T-helper 1 cell treated with Interleukin-12 subunit alpha and Interleukin-12 subunit beta and Interleukin-4 antibody, amounts not matched to agents 30 μg/mL and 1 μg/mL, for 36 hours (primary cell): ENCODE measurements at regions not wholly inside any gene's neighbourhood (a gene's known extent, or its start where the extent isn't known, plus 50 kb on each side); places are given as distances from the start of the nearest gene placed in this dataset.

Experiments
- H3K27ac Mint-ChIP-seq: one replicate; pipeline ENCODE4 v1.8.0; 2021; ENCODE audit warnings: mild to moderate bottlenecking, mixed read lengths
- H3K27me3 Mint-ChIP-seq: one replicate; pipeline ENCODE4 v1.8.0; 2021; ENCODE audit warnings: low read depth, mixed read lengths
- H3K36me3 Mint-ChIP-seq: one replicate; pipeline ENCODE4 v1.8.0; 2021; ENCODE audit warnings: low read depth, mixed read lengths
- H3K4me1 Mint-ChIP-seq: one replicate; pipeline ENCODE4 v1.8.0; 2021; ENCODE audit warnings: low read depth, mixed read lengths
- H3K4me3 Mint-ChIP-seq: one replicate; pipeline ENCODE4 v1.8.0; 2021; ENCODE audit warnings: mild to moderate bottlenecking, moderate library complexity, mixed read lengths
- H3K9me3 Mint-ChIP-seq: one replicate; pipeline ENCODE4 v1.8.0; 2021; ENCODE audit warnings: mixed read lengths

GRCh38 chr12:91511795-91512420 lies 329.3 kb upstream of the DCN start:
- no peaks in the 10 kb centered on the region for H3K4me1 Mint-ChIP-seq
- no peaks in the 10 kb centered on the region for H3K36me3 Mint-ChIP-seq
- no peak overlapping the region for H3K4me3 Mint-ChIP-seq
- no peak overlapping the region for H3K27ac Mint-ChIP-seq
- H3K9me3 Mint-ChIP-seq, result no peaks in the 10 kb centered on the region
- no peaks in the 10 kb centered on the region for H3K27me3 Mint-ChIP-seq

DNA sequence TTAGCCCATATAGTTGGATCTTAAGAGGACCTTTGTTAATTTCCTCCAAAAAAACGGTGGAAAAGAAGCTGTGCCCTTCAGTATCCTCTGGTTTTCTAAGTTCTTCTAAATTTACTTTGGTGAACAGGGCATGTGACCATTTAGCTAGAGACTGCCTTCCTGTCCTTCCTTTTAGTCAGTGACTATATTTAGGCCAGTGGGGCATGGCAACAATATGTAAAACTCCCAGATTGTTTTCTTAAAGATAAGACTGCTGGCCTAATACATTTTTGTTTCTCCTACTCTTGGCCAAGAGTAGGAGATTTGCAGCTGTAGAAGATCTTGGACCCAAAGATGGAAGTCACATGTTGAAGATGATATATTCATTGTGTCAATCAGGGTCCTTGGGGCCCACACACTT lies 325.1 kb upstream of the DCN start:
- H3K27ac Mint-ChIP-seq, result no peak overlapping the region
- H3K27me3 Mint-ChIP-seq, result no peaks in the 10 kb centered on the region
- no peak overlapping the region for H3K4me3 Mint-ChIP-seq
- no peaks in the 10 kb centered on the region for H3K4me1 Mint-ChIP-seq
- H3K9me3 Mint-ChIP-seq, result no peaks in the 10 kb centered on the region
- no peaks in the 10 kb centered on the region for H3K36me3 Mint-ChIP-seq

- no peaks in the 10 kb centered on the region for H3K9me3 Mint-ChIP-seq
- H3K4me1 Mint-ChIP-seq, result no peaks in the 10 kb centered on the region
- no peak overlapping the region for H3K27ac Mint-ChIP-seq
- H3K36me3 Mint-ChIP-seq, result no peaks in the 10 kb centered on the region
- no peaks in the 10 kb centered on the region for H3K27me3 Mint-ChIP-seq
- no peak overlapping the region for H3K4me3 Mint-ChIP-seq
Measured at GRCh38 chr12:91506452-91506851, 323.8 kb upstream of the DCN start.

DNA sequence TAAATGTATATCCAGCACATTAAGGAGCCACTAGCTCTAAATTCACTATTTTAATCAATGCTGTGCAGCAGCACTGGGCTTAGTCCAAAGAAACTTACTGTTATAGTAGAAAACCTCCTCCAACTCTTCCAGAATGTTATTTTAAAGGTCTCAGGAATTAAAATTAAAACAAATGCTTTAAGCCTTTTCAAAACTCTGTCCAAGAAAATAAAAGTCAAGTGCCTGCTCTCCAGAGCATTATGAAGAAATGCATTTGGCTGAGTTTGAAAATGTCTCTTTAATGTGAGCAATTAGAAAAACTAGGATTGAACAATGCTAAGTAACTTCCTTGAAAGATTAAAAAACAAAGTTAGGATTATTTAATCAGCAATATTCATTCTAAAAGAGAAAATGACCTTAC lies 322.4 kb upstream of the DCN start:
- Mint-ChIP-seq H3K27me3 (no peaks in the 10 kb centered on the region), H3K27ac (no peak overlapping the region), H3K4me3 (no peak overlapping the region), H3K36me3 (no peaks in the 10 kb centered on the region), H3K9me3 (no peaks in the 10 kb centered on the region), H3K4me1 (no peaks in the 10 kb centered on the region)

DNA sequence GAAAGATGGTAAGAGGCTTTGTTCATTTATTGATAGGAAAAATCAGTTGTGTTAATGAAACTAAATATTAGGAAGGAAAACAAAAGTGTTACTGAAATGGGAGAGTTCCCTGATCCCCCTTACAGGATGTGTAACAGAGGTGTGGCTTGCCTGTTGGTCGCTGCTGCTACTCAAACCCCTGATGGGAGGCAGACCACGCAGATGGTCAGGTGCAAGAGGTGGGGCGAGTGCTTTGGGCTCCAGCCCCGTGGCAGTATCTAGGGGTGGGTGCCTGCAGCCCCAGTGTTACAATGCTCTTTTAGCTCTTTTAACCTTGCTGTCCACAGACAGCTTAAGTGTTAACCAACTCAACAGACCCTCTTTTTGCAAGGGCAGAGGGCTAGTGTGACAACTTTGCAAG lies 319.6 kb upstream of the DCN start:
- no peaks in the 10 kb centered on the region for H3K27me3 Mint-ChIP-seq
- H3K4me3 Mint-ChIP-seq, result no peak overlapping the region
- no peaks in the 10 kb centered on the region for H3K36me3 Mint-ChIP-seq
- no peaks in the 10 kb centered on the region for H3K4me1 Mint-ChIP-seq
- H3K27ac Mint-ChIP-seq, result no peak overlapping the region
- no peaks in the 10 kb centered on the region for H3K9me3 Mint-ChIP-seq

DNA sequence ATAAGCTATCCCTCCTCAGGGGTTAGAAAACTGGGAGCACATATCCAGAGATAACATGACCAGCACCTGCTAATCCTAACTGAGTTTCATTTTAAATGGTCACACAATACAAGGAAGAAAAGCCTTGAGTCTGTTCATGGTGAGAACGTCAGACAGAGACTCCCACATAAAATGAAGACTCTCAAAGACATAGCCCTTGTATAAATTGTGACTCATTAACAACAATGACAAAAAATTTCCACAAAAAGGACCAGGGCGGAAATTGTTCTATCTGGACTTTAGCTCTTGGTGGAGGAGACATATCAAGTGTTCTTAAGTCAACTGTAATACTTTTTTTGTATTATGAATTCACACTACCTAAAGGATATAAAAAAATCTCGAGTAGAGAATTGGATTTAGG lies 313.7 kb upstream of the DCN start:
- H3K9me3 Mint-ChIP-seq, result no peaks in the 10 kb centered on the region
- H3K36me3 Mint-ChIP-seq, result no peaks in the 10 kb centered on the region
- H3K27ac Mint-ChIP-seq, result no peak overlapping the region
- no peaks in the 10 kb centered on the region for H3K4me1 Mint-ChIP-seq
- H3K27me3 Mint-ChIP-seq, result no peaks in the 10 kb centered on the region
- H3K4me3 Mint-ChIP-seq, result no peak overlapping the region

- Mint-ChIP-seq H3K27me3 (no peaks in the 10 kb centered on the region), H3K4me3 (no peak overlapping the region)
Measured at GRCh38 chr12:91493308-91493707, 310.7 kb upstream of the DCN start.

GRCh38 chr12:91492648-91493047 lies 310.0 kb upstream of the DCN start:
- H3K27me3 Mint-ChIP-seq, result no peaks in the 10 kb centered on the region
- H3K36me3 Mint-ChIP-seq, result no peaks in the 10 kb centered on the region
- no peak overlapping the region for H3K27ac Mint-ChIP-seq
- H3K4me1 Mint-ChIP-seq, result no peaks in the 10 kb centered on the region
- no peak overlapping the region for H3K4me3 Mint-ChIP-seq
- H3K9me3 Mint-ChIP-seq, result no peaks in the 10 kb centered on the region

More at GRCh38 chr12:91493308-91493707, 310.7 kb upstream of the DCN start:
- no peaks in the 10 kb centered on the region for H3K36me3 Mint-ChIP-seq
- H3K4me1 Mint-ChIP-seq, result no peaks in the 10 kb centered on the region
- no peak overlapping the region for H3K27ac Mint-ChIP-seq
- H3K9me3 Mint-ChIP-seq, result no peaks in the 10 kb centered on the region

- Mint-ChIP-seq H3K4me3 (no peak overlapping the region), H3K27me3 (no peaks in the 10 kb centered on the region), H3K27ac (no peak overlapping the region), H3K4me1 (no peaks in the 10 kb centered on the region), H3K9me3 (no peaks in the 10 kb centered on the region), H3K36me3 (no peaks in the 10 kb centered on the region)
Measured at GRCh38 chr12:91490667-91491311, 308.2 kb upstream of the DCN start.

- H3K9me3 Mint-ChIP-seq, result peaks cover 3% of the 10 kb centered on the region
- no peaks in the 10 kb centered on the region for H3K4me1 Mint-ChIP-seq
- H3K36me3 Mint-ChIP-seq, result no peaks in the 10 kb centered on the region
- no peaks in the 10 kb centered on the region for H3K27me3 Mint-ChIP-seq
- no peak overlapping the region for H3K27ac Mint-ChIP-seq
- H3K4me3 Mint-ChIP-seq, result no peak overlapping the region
Measured at GRCh38 chr12:91483471-91483985, 300.9 kb upstream of the DCN start.

GRCh38 chr12:91482231-91482630 lies 299.6 kb upstream of the DCN start:
- H3K4me3 Mint-ChIP-seq, result no peak overlapping the region
- H3K27me3 Mint-ChIP-seq, result no peaks in the 10 kb centered on the region
- H3K9me3 Mint-ChIP-seq, result peaks cover 3% of the 10 kb centered on the region
- no peaks in the 10 kb centered on the region for H3K4me1 Mint-ChIP-seq
- no peaks in the 10 kb centered on the region for H3K36me3 Mint-ChIP-seq
- no peak overlapping the region for H3K27ac Mint-ChIP-seq

GRCh38 chr12:91478500-91478899 lies 295.9 kb upstream of the DCN start:
- Mint-ChIP-seq H3K27ac (no peak overlapping the region), H3K9me3 (peaks cover 4% of the 10 kb centered on the region), H3K36me3 (no peaks in the 10 kb centered on the region), H3K27me3 (peaks cover 3% of the 10 kb centered on the region), H3K4me3 (no peak overlapping the region), H3K4me1 (no peaks in the 10 kb centered on the region)

- H3K4me1 Mint-ChIP-seq, result no peaks in the 10 kb centered on the region
- H3K27ac Mint-ChIP-seq, result no peak overlapping the region
- H3K9me3 Mint-ChIP-seq, result no peaks in the 10 kb centered on the region
- H3K4me3 Mint-ChIP-seq, result no peak overlapping the region
- H3K36me3 Mint-ChIP-seq, result no peaks in the 10 kb centered on the region
- H3K27me3 Mint-ChIP-seq, result no peaks in the 10 kb centered on the region
Measured at GRCh38 chr12:91467686-91468085, 285.1 kb upstream of the DCN start.

GRCh38 chr12:91461061-91461460 lies 278.4 kb upstream of the DCN start:
- Mint-ChIP-seq H3K9me3 (no peaks in the 10 kb centered on the region), H3K27ac (no peak overlapping the region), H3K36me3 (no peaks in the 10 kb centered on the region), H3K4me1 (no peaks in the 10 kb centered on the region), H3K27me3 (peaks cover 3% of the 10 kb centered on the region), H3K4me3 (no peak overlapping the region)

GRCh38 chr12:91460469-91460868 lies 277.9 kb upstream of the DCN start:
- peaks cover 3% of the 10 kb centered on the region for H3K27me3 Mint-ChIP-seq
- H3K4me1 Mint-ChIP-seq, result no peaks in the 10 kb centered on the region
- H3K27ac Mint-ChIP-seq, result no peak overlapping the region
- no peaks in the 10 kb centered on the region for H3K9me3 Mint-ChIP-seq
- no peak overlapping the region for H3K4me3 Mint-ChIP-seq
- H3K36me3 Mint-ChIP-seq, result no peaks in the 10 kb centered on the region
